ENCODE measurements at regions not wholly inside any gene's neighbourhood (a gene's known extent, or its start where the extent isn't known, plus 50 kb on each side); places are given as distances from the start of the nearest gene placed in this dataset.

DNA sequence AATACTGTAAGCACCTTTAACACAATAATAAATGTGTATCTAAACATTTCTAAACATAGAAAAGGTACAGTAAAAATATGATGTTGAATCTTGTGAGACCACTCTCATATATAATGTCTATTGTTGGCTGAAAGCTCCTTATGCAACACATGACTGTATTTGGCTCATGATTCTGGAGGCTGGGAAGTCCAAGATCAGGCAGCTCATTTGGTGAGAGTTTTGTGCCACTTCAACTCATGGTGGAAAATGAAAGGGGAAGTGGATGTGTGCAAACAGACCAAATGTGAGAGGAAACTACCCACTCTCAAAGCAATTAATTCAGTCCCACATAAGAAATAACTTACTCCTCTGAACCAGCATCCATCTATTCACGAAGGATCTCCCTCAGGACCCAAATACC, 257.7 kb upstream of the OPRM1 start:
- no peak for TF ChIP-seq POLR2AphosphoS5 (IDR thresholded peaks at IDR 0.05; ENCODE audit: low read depth, low read length)
- TF ChIP-seq FOXP2 (optimal IDR thresholded peaks at IDR 0.05; ENCODE audit: borderline replicate concordance, extremely low read depth, extremely low read length, insufficient read depth): no peak
- TF ChIP-seq, protein P1, sequence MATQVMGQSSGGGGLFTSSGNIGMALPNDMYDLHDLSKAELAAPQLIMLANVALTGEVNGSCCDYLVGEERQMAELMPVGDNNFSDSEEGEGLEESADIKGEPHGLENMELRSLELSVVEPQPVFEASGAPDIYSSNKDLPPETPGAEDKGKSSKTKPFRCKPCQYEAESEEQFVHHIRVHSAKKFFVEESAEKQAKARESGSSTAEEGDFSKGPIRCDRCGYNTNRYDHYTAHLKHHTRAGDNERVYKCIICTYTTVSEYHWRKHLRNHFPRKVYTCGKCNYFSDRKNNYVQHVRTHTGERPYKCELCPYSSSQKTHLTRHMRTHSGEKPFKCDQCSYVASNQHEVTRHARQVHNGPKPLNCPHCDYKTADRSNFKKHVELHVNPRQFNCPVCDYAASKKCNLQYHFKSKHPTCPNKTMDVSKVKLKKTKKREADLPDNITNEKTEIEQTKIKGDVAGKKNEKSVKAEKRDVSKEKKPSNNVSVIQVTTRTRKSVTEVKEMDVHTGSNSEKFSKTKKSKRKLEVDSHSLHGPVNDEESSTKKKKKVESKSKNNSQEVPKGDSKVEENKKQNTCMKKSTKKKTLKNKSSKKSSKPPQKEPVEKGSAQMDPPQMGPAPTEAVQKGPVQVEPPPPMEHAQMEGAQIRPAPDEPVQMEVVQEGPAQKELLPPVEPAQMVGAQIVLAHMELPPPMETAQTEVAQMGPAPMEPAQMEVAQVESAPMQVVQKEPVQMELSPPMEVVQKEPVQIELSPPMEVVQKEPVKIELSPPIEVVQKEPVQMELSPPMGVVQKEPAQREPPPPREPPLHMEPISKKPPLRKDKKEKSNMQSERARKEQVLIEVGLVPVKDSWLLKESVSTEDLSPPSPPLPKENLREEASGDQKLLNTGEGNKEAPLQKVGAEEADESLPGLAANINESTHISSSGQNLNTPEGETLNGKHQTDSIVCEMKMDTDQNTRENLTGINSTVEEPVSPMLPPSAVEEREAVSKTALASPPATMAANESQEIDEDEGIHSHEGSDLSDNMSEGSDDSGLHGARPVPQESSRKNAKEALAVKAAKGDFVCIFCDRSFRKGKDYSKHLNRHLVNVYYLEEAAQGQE (IDR thresholded peaks at IDR 0.05; ENCODE audit: insufficient read depth in 1 of 2, low read depth in 2 of 2, low read length in 2 of 2): no peak
- TF ChIP-seq TAF1 (IDR thresholded peaks at IDR 0.05; ENCODE audit: borderline replicate concordance, insufficient read depth, low read length): no peak
- TF ChIP-seq SIN3A (IDR thresholded peaks at IDR 0.05; ENCODE audit: borderline replicate concordance, insufficient read depth, low read length): no peak

GRCh38 chr6:153780011-153780410, 259.0 kb upstream of the OPRM1 start:
- TF ChIP-seq TAF1 (IDR thresholded peaks at IDR 0.05; ENCODE audit: borderline replicate concordance, insufficient read depth, low read length) (no peak), POLR2AphosphoS5 (IDR thresholded peaks at IDR 0.05; ENCODE audit: low read depth, low read length) (no peak), FOXP2 (optimal IDR thresholded peaks at IDR 0.05; ENCODE audit: borderline replicate concordance, extremely low read depth, extremely low read length, insufficient read depth) (no peak), SIN3A (IDR thresholded peaks at IDR 0.05; ENCODE audit: borderline replicate concordance, insufficient read depth, low read length) (no peak)
- TF ChIP-seq, protein P1 (IDR thresholded peaks at IDR 0.05; ENCODE audit: insufficient read depth in 1 of 2, low read depth in 2 of 2, low read length in 2 of 2): no peak

DNA sequence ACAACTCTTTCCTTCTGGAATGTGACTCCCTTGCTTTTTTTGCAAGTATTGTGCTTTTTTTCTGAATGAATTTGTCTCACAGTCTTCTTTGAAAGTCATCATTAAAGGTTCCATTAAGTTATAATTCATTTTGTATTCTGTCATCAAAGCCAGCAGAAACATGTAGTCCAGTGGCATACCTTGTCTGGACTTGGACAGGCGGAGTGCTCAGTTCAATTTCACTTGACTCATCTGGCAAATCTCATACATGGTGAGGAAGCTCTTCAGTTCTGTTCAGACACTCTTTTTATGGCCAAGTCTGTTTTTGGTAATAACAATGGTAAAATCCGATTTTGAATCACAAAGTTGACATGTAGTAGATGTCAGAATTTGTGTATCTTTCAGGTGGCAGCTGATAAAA, 260.8 kb upstream of the OPRM1 start:
- no peak for TF ChIP-seq SIN3A (IDR thresholded peaks at IDR 0.05; ENCODE audit: borderline replicate concordance, insufficient read depth, low read length)
- TF ChIP-seq, protein P1 (IDR thresholded peaks at IDR 0.05; ENCODE audit: insufficient read depth in 1 of 2, low read depth in 2 of 2, low read length in 2 of 2): no peak
- no peak for TF ChIP-seq POLR2AphosphoS5 (IDR thresholded peaks at IDR 0.05; ENCODE audit: low read depth, low read length)
- TF ChIP-seq FOXP2 (optimal IDR thresholded peaks at IDR 0.05; ENCODE audit: borderline replicate concordance, extremely low read depth, extremely low read length, insufficient read depth): no peak
- TF ChIP-seq TAF1 (IDR thresholded peaks at IDR 0.05; ENCODE audit: borderline replicate concordance, insufficient read depth, low read length): no peak

- TF ChIP-seq SIN3A (IDR thresholded peaks at IDR 0.05; ENCODE audit: borderline replicate concordance, insufficient read depth, low read length): no peak
- TF ChIP-seq POLR2AphosphoS5 (IDR thresholded peaks at IDR 0.05; ENCODE audit: low read depth, low read length): no peak
- no peak for TF ChIP-seq FOXP2 (optimal IDR thresholded peaks at IDR 0.05; ENCODE audit: borderline replicate concordance, extremely low read depth, extremely low read length, insufficient read depth)
- TF ChIP-seq, protein P1 (IDR thresholded peaks at IDR 0.05; ENCODE audit: insufficient read depth in 1 of 2, low read depth in 2 of 2, low read length in 2 of 2): no peak
- TF ChIP-seq TAF1 (IDR thresholded peaks at IDR 0.05; ENCODE audit: borderline replicate concordance, insufficient read depth, low read length): no peak
Measured at GRCh38 chr6:153771577-153771976, 267.5 kb upstream of the OPRM1 start.

- TF ChIP-seq, protein P1 (IDR thresholded peaks at IDR 0.05; ENCODE audit: insufficient read depth in 1 of 2, low read depth in 2 of 2, low read length in 2 of 2): no peak
- TF ChIP-seq SIN3A (IDR thresholded peaks at IDR 0.05; ENCODE audit: borderline replicate concordance, insufficient read depth, low read length) (no peak), POLR2AphosphoS5 (IDR thresholded peaks at IDR 0.05; ENCODE audit: low read depth, low read length) (no peak), TAF1 (IDR thresholded peaks at IDR 0.05; ENCODE audit: borderline replicate concordance, insufficient read depth, low read length) (no peak), FOXP2 (optimal IDR thresholded peaks at IDR 0.05; ENCODE audit: borderline replicate concordance, extremely low read depth, extremely low read length, insufficient read depth) (no peak)
Measured at GRCh38 chr6:153767127-153767526, 271.9 kb upstream of the OPRM1 start.

All from PFSK-1 (cell line).